ENCODE measurements at regions not wholly inside any gene's neighbourhood (a gene's known extent, or its start where the extent isn't known, plus 50 kb on each side); places are given as distances from the start of the nearest gene placed in this dataset.

DNA sequence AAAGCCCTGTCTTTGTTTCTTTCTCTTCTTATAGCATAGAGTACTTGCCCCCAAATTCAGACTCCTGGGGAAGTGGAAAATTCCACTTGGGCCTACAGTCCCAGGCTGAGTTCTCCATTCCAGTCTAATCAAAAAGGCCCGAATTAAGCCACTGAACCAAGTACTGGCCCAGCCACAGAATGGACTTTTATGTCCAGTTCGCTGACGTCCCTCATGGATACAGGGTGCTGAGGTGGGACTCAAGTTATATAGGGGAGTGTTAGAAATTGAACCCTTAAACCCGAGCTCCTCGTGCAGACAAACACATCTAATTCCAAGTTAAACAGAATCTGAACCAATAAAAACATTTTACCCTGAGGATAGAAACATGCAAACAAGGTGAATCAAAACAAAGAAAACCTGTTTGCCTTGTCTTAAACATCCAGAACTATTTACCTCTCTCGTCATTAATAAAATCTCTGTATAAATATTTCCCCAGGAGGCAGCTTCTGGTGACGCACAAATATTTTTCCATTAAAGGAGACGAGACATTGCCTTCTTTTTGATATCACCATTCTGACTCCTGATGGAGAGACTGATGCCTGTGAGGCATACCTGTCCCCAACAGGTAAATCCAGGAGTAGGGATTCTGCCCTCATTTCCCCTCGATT lies 136.8 kb upstream of the ARL4C start:
- no peak overlapping the region for H3K4me2 ChIP-seq (ENCODE audit: insufficient read depth in 1 of 2, low read depth in 2 of 2, low read length in 2 of 2)
- DNase-seq (ENCODE audit: low read depth in 1 of 2, low spot score in 2 of 2) (peak in 1 of 2 experiments; percentile 35), FAIRE-seq (no peak)
- 0 out of 2 replicates have a peak, but pooled peaks cover 5% of the 10 kb centered on the region for H3K23me2 ChIP-seq (ENCODE audit: low read depth, low read length)
- no peaks in the 10 kb centered on the region for H3K27me3 ChIP-seq (replicated peaks in 1 of 4; ENCODE audit: control insufficient read depth in 3 of 4, extremely low read depth in 1 of 4, insufficient read depth in 3 of 4, low read length in 3 of 4)
- no peak overlapping the region for H4K91ac ChIP-seq (replicated peaks; ENCODE audit: insufficient read length, low read length)
- no peaks in the 10 kb centered on the region for H3K79me2 ChIP-seq (ENCODE audit: control insufficient read depth in 1 of 2, insufficient read depth in 2 of 2, low read length in 2 of 2)
- no peak overlapping the region for H2AK5ac ChIP-seq (ENCODE audit: low read depth, low read length)
- no peak overlapping the region for H3K56ac ChIP-seq (replicated peaks; ENCODE audit: insufficient read length, low read depth, low read length)
- H3K9ac ChIP-seq (replicated peaks in 1 of 4; ENCODE audit: extremely low read depth in 1 of 4, low read depth in 3 of 4, low read length in 3 of 4), result no peak overlapping the region
- H2AFZ ChIP-seq (ENCODE audit: low read length), result no peak overlapping the region
- no peak overlapping the region for H4K5ac ChIP-seq (ENCODE audit: insufficient read length, low read depth, low read length)
- H2BK15ac ChIP-seq (ENCODE audit: low read length), result no peak overlapping the region
- H2BK20ac ChIP-seq (ENCODE audit: low read length), result peak overlapping the region; percentile 74
- no peak overlapping the region for H3K14ac ChIP-seq (ENCODE audit: insufficient read length)
- CTCF ChIA-PET (ENCODE audit: partially characterized antibody), result interaction anchor here (0.7 to 1.1 kb wide), 2 partner anchors 22 to 23 kb away, joined by 3 read pairs; no protein-coding TSS in a partner anchor
- POLR2A ChIA-PET (ENCODE audit: partially characterized antibody), result interaction anchor here (1.1 kb wide), 1 partner anchor 10 kb away, joined by 3 read pairs; no protein-coding TSS in a partner anchor
- no peak overlapping the region for H3K4ac ChIP-seq (replicated peaks; ENCODE audit: insufficient read length, low read depth, low read length)
- H4K8ac ChIP-seq (ENCODE audit: extremely low read depth, insufficient read depth, low read length), result no peak overlapping the region
- WGBS, 2 experiments (ENCODE audit: extremely low coverage in 1 of 2, insufficient coverage in 1 of 2, insufficient read length in 1 of 2, insufficient replicate concordance in 2 of 2, low coverage in 1 of 2, low lambda C conversion rate in 2 of 2, missing lambda C conversion rate in 1 of 2), result 91% methylated on average over 9 of the region's 9 CpGs; no CpG with 5 or more reads in 1 of the 2 experiments
- 0 out of 2 replicates have a peak overlapping the region, but pooled peaks have one; percentile 39 for H2BK12ac ChIP-seq (ENCODE audit: low read depth, low read length)
- H3K9me3 ChIP-seq (ENCODE audit: insufficient read depth in 2 of 2, low read depth in 1 of 2, low read length in 1 of 2), result peaks cover 3 to 8% of the 10 kb centered on the region in 2 experiments; a peak in 3 of 4 replicates
- peak overlapping the region; percentile 25 for H2BK120ac ChIP-seq (replicated peaks; ENCODE audit: low read depth, low read length)
- peaks cover 10 to 28% (median 19%) of the 10 kb centered on the region in 4 experiments for H3K4me1 ChIP-seq (replicated peaks in 1 of 4; ENCODE audit: control insufficient read depth in 3 of 4, insufficient read depth in 4 of 4, low read length in 3 of 4)
- no peak overlapping the region for H3K4me3 ChIP-seq (ENCODE audit: extremely low read depth in 1 of 4, insufficient read depth in 2 of 4, low read depth in 3 of 4, low read length in 4 of 4)
- no peak overlapping the region for H3K23ac ChIP-seq (ENCODE audit: insufficient read length)
- H3K36me3 ChIP-seq (ENCODE audit: control insufficient read depth in 2 of 4, insufficient read depth in 4 of 4, low read length in 3 of 4), result no peaks in the 10 kb centered on the region
- H3K18ac ChIP-seq (ENCODE audit: extremely low read depth, low read length), result no peak overlapping the region; the same call in none of the 2 replicates
- H2BK5ac ChIP-seq (ENCODE audit: low read depth, low read length), result no peak overlapping the region
- H3K79me1 ChIP-seq (ENCODE audit: low read depth, low read length), result no peaks in the 10 kb centered on the region
- no peaks in the 10 kb centered on the region for H4K20me1 ChIP-seq (replicated peaks in 1 of 2; ENCODE audit: control insufficient read depth in 1 of 2, insufficient read depth in 2 of 2, low read length in 2 of 2)
- H3K27ac ChIP-seq (ENCODE audit: low read depth, low read length), result no peak overlapping the region
- TF ChIP-seq KDM4A (IDR thresholded peaks at IDR 0.05; ENCODE audit: low read depth, low read length, severe bottlenecking), result no peak
- no peak for TF ChIP-seq BRCA1 (IDR thresholded peaks at IDR 0.05; ENCODE audit: low read depth, low read length)
- no peak for TF ChIP-seq FOSL1 (IDR thresholded peaks at IDR 0.05; ENCODE audit: insufficient read depth, low read depth, low read length)
- no peak for TF ChIP-seq CREB1 (IDR thresholded peaks at IDR 0.05)
- no peak for TF ChIP-seq TCF12 (IDR thresholded peaks at IDR 0.05; ENCODE audit: low read depth, low read length)
